ENCODE measurements at regions not wholly inside any gene's neighbourhood (a gene's known extent, or its start where the extent isn't known, plus 50 kb on each side); places are given as distances from the start of the nearest gene placed in this dataset.

DNA sequence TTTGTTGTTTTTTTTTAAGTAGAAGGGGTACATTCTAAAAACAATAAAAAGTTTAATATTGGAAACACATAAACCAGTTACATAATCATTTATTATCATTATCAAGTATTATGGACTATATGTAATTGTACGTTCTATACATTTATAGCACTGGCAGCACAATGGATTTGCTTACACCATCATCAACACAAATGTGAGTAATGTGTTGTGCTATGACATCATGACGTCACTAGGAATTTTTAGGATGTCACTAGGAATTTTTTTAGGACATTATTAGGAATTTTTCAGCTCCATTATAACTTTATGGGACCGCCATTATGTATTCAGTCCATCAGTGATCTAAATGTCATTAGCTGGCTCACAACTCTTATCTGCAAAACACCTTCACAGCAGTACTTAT is 126.8 kb upstream of the SYT10 start:
- peaks cover 0 to 21% (median 7%) of the 10 kb centered on the region in 12 donors for H3K9me3 ChIP-seq
- no peak overlapping the region for H3K4me3 ChIP-seq
- H3K27me3 ChIP-seq, result no peaks in the 10 kb centered on the region
- H3K27ac ChIP-seq, result no peak overlapping the region
- no peak for TF ChIP-seq POLR2A (IDR thresholded peaks at IDR 0.05)
- TF ChIP-seq, protein P1, sequence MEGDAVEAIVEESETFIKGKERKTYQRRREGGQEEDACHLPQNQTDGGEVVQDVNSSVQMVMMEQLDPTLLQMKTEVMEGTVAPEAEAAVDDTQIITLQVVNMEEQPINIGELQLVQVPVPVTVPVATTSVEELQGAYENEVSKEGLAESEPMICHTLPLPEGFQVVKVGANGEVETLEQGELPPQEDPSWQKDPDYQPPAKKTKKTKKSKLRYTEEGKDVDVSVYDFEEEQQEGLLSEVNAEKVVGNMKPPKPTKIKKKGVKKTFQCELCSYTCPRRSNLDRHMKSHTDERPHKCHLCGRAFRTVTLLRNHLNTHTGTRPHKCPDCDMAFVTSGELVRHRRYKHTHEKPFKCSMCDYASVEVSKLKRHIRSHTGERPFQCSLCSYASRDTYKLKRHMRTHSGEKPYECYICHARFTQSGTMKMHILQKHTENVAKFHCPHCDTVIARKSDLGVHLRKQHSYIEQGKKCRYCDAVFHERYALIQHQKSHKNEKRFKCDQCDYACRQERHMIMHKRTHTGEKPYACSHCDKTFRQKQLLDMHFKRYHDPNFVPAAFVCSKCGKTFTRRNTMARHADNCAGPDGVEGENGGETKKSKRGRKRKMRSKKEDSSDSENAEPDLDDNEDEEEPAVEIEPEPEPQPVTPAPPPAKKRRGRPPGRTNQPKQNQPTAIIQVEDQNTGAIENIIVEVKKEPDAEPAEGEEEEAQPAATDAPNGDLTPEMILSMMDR (IDR thresholded peaks at IDR 0.05), result no peak
- WGBS, 4 donors, result 59 to 86% (median 67%) methylated on average over 3 of the region's 3 CpGs
- H3K36me3 ChIP-seq, result no peaks in the 10 kb centered on the region
- ATAC-seq (no peak), DNase-seq (no peak)
- intact Hi-C loops (cut with DNase I), result no loop called here
- no peaks in the 10 kb centered on the region for H3K4me1 ChIP-seq

DNA sequence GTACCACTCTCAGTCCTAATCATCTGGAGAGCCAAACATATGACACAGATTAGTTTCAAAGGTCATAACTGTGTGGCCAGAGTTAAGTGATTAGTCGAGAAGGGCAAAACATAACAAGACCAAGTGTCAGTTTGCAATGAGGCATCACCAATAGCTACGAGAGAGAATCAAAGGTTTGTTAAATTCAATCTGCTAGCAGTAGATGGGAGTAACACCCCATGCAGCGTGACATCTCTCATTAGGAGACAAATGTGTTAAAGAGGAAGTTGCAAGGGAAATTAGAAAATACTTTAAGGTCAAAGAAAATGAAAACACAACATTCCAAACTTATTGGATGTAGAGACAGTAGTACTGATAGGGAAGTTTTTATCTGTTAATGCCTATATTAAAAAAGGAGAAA is 135.7 kb upstream of the SYT10 start:
- Histone ChIP-seq H3K27me3 (no peaks in the 10 kb centered on the region), H3K4me3 (no peak overlapping the region), H3K36me3 (no peaks in the 10 kb centered on the region), H3K4me1 (no peaks in the 10 kb centered on the region), H3K27ac (no peak overlapping the region), H3K9me3 (peaks cover 0 to 4% (median 0%) of the 10 kb centered on the region in 12 donors)
- DNase-seq (no peak), ATAC-seq (no peak)
- 25 to 43% (median 33%) methylated on average over 3 of the region's 3 CpGs for WGBS, 4 donors
- TF ChIP-seq POLR2A (IDR thresholded peaks at IDR 0.05), result no peak
- TF ChIP-seq, protein P1 (IDR thresholded peaks at IDR 0.05), result no peak
- intact Hi-C loops (cut with DNase I), result no loop called here

DNA sequence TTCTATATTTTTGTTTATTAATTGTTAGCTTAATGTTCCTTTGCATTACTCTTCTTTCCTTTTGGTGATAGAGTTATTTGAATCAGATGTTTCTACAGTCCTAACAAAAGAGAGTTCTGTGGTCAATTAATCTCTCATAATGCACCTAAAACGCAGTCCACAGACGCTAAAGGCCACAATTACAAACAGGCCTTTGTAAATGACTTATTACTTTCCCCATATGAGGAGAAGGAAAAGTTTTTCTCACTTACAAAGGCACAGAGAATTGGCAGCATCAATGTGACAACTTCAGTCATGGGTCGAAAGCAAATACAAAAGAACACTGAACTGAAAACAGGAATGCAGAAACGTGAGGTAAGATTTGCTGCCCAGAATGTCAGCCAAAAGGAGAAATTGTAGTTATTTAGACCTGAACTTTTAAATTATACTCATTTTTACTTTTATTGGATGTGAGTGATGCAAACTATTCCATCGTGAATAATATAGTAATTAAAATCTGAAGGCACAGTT is 142.0 kb upstream of the SYT10 start:
- TF ChIP-seq, protein P1 (IDR thresholded peaks at IDR 0.05), result no peak
- no peak for TF ChIP-seq POLR2A (IDR thresholded peaks at IDR 0.05)
- Histone ChIP-seq H3K27ac (no peak overlapping the region), H3K36me3 (no peaks in the 10 kb centered on the region), H3K27me3 (no peaks in the 10 kb centered on the region), H3K4me3 (no peak overlapping the region), H3K4me1 (no peaks in the 10 kb centered on the region), H3K9me3 (no peaks in the 10 kb centered on the region)
- intact Hi-C loops (cut with DNase I), result no loop called here
- DNase-seq (no peak), ATAC-seq (no peak)
- 64 to 68% (median 66%) methylated on average over 5 of the region's 5 CpGs for WGBS, 4 donors

DNA sequence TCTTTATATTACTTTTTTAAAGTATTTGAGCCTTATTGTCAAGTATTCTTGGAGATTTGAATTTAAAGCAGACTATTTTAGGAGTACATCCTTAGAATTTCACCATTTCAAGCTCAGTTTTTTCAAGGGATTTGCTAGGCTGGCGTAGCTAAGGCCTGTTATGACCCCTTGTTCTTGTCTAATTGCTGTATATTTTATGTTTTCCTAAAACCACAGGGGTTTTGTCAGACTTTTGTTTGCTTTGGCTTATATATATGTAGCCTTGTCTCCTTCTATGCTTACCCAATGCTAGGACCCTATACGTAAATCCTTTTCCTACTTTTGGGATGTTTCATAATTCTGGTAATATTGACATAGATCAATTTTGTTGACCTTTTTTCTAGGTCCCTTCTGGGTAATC is 147.0 kb upstream of the SYT10 start:
- TF ChIP-seq POLR2A (IDR thresholded peaks at IDR 0.05), result no peak
- TF ChIP-seq, protein P1 (IDR thresholded peaks at IDR 0.05), result no peak
- intact Hi-C loops (cut with DNase I), result no loop called here
- Histone ChIP-seq H3K9me3 (no peaks in the 10 kb centered on the region), H3K4me3 (no peak overlapping the region), H3K36me3 (no peaks in the 10 kb centered on the region), H3K27ac (no peak overlapping the region), H3K4me1 (peaks cover 0 to 10% (median 0%) of the 10 kb centered on the region in 12 donors), H3K27me3 (no peaks in the 10 kb centered on the region)
- WGBS, 4 donors, result 66 to 70% (median 67%) methylated on average over 2 of the region's 2 CpGs
- ATAC-seq (no peak), DNase-seq (no peak)

Data from heart left ventricle (tissue), 16 donors.